Cardiac muscle cell (in vitro differentiated cells and primary cell): ENCODE measurements at regions not wholly inside any gene's neighbourhood (a gene's known extent, or its start where the extent isn't known, plus 50 kb on each side); places are given as distances from the start of the nearest gene placed in this dataset.

Experiments used
- DNase-seq, 2 donors: peaks; one replicate each; pipeline versions ENCODE4 v3.0.0 to v3.0.0-alpha.2; 2010 to 2017; ENCODE audit warnings: low read depth in 1 of 2, low spot score in 1 of 2
- H3K27ac ChIP-seq: fragments of 200-600 bp; sonication (generic); 2 replicates; pipeline ENCODE4 v1.5.1; 2016
- H3K27me3 ChIP-seq: fragments of 200-600 bp; sonication (generic); 2 replicates; pipeline ENCODE4 v1.6.0; 2016; ENCODE audit warnings: control low read depth
- H3K36me3 ChIP-seq: fragments of 200-600 bp; sonication (generic); 2 replicates; pipeline ENCODE4 v1.5.1; 2016; ENCODE audit warnings: control low read depth
- H3K4me1 ChIP-seq: fragments of 200-600 bp; sonication (generic); 2 replicates; pipeline ENCODE4 v1.8.1; 2017; ENCODE audit warnings: low read depth, mild to moderate bottlenecking, mixed run types
- H3K4me3 ChIP-seq: fragments of 200-600 bp; sonication (generic); 2 replicates; pipeline ENCODE4 v1.5.1; 2016; ENCODE audit warnings: mild to moderate bottlenecking
- H3K9me3 ChIP-seq: fragments of 200-600 bp; sonication (generic); 2 replicates; pipeline ENCODE4 v1.5.1; 2017; ENCODE audit warnings: low read depth, mild to moderate bottlenecking, control low read depth
- CTCF ChIP-seq: IDR thresholded peaks from 2 replicates; pipeline ENCODE4 v1.5.1; 2012; ENCODE audit warnings: low read depth, mild to moderate bottlenecking, low read length

- H3K4me3 ChIP-seq, result no peak overlapping the region
- no peak overlapping the region for H3K27ac ChIP-seq
- no peaks in the 10 kb centered on the region for H3K4me1 ChIP-seq
- H3K9me3 ChIP-seq, result no peaks in the 10 kb centered on the region
- no peaks in the 10 kb centered on the region for H3K36me3 ChIP-seq
- DNase-seq, result no peak
- H3K27me3 ChIP-seq, result no peaks in the 10 kb centered on the region
- no peak for TF ChIP-seq CTCF
Measured at GRCh38 chr14:37665479-37665878, 70.0 kb downstream of the TTC6 start.

- no peak for DNase-seq
- H3K27ac ChIP-seq, result no peak overlapping the region
- H3K27me3 ChIP-seq, result no peaks in the 10 kb centered on the region
- no peak overlapping the region for H3K4me3 ChIP-seq
- no peaks in the 10 kb centered on the region for H3K9me3 ChIP-seq
- no peak for TF ChIP-seq CTCF
- H3K36me3 ChIP-seq, result no peaks in the 10 kb centered on the region
- no peaks in the 10 kb centered on the region for H3K4me1 ChIP-seq
Measured at GRCh38 chr14:37665951-37666350, 70.5 kb downstream of the TTC6 start.

GRCh38 chr14:37668646-37669045 lies 73.2 kb downstream of the TTC6 start:
- Histone ChIP-seq H3K9me3 (no peaks in the 10 kb centered on the region), H3K4me1 (no peaks in the 10 kb centered on the region), H3K4me3 (no peak overlapping the region), H3K27me3 (no peaks in the 10 kb centered on the region), H3K27ac (no peak overlapping the region), H3K36me3 (no peaks in the 10 kb centered on the region)
- peak in 1 of 2 donors; percentile 32 for DNase-seq
- no peak for TF ChIP-seq CTCF

GRCh38 chr14:37669242-37669641 lies 73.8 kb downstream of the TTC6 start:
- TF ChIP-seq CTCF, result no peak

GRCh38 chr14:37673439-37673838 lies 78.0 kb downstream of the TTC6 start:
- Histone ChIP-seq H3K9me3 (no peaks in the 10 kb centered on the region), H3K27me3 (no peaks in the 10 kb centered on the region), H3K4me1 (no peaks in the 10 kb centered on the region), H3K27ac (no peak overlapping the region), H3K4me3 (no peak overlapping the region), H3K36me3 (no peaks in the 10 kb centered on the region)
- no peak for TF ChIP-seq CTCF
- no peak for DNase-seq

More at GRCh38 chr14:37669242-37669641, 73.8 kb downstream of the TTC6 start:
- H3K27me3 ChIP-seq, result no peaks in the 10 kb centered on the region
- H3K4me1 ChIP-seq, result no peaks in the 10 kb centered on the region
- DNase-seq, result no peak
- no peak overlapping the region for H3K27ac ChIP-seq
- no peaks in the 10 kb centered on the region for H3K36me3 ChIP-seq
- H3K9me3 ChIP-seq, result no peaks in the 10 kb centered on the region
- no peak overlapping the region for H3K4me3 ChIP-seq

- Histone ChIP-seq H3K27me3 (no peaks in the 10 kb centered on the region), H3K4me1 (no peaks in the 10 kb centered on the region), H3K36me3 (no peaks in the 10 kb centered on the region), H3K9me3 (no peaks in the 10 kb centered on the region), H3K4me3 (no peak overlapping the region), H3K27ac (no peak overlapping the region)
- TF ChIP-seq CTCF, result no peak
- peak in 1 of 2 donors; percentile 14 for DNase-seq
Measured at GRCh38 chr14:37678916-37679315, 83.5 kb downstream of the TTC6 start.
